Large intestine (tissue), 3 donors: ENCODE measurements at regions not wholly inside any gene's neighbourhood (a gene's known extent, or its start where the extent isn't known, plus 50 kb on each side); places are given as distances from the start of the nearest gene placed in this dataset.
"Not testable (repeated sequence)": the region's sequence is repeated elsewhere in the genome, so short reads cannot be mapped to it uniquely, and the experiment has no call there.

Experiments used
- DNase-seq, 2 donors: peaks; one replicate each; pipeline versions ENCODE4 v3.0.0 to v3.0.0-alpha.2; 2013
- H3K27ac ChIP-seq: one replicate; pipeline ENCODE4 v1.5.1; 2013; ENCODE audit warnings: low read length
- H3K27me3 ChIP-seq: 2 replicates; pipeline ENCODE4 v1.6.1; 2013; ENCODE audit warnings: low read length; ENCODE audit not compliant: control insufficient read depth, insufficient read depth
- H3K36me3 ChIP-seq: 2 replicates; pipeline ENCODE4 v1.6.1; 2013; ENCODE audit warnings: low read length; ENCODE audit not compliant: control insufficient read depth, insufficient read depth
- H3K4me1 ChIP-seq: one replicate; pipeline ENCODE4 v1.6.1; 2013; ENCODE audit warnings: low read length; ENCODE audit not compliant: control insufficient read depth, insufficient read depth
- H3K4me3 ChIP-seq: one replicate; pipeline ENCODE4 v1.5.1; 2013; ENCODE audit warnings: low read length
- H3K9me3 ChIP-seq: one replicate; pipeline ENCODE4 v1.6.1; 2013; ENCODE audit warnings: mild to moderate bottlenecking, low read depth, low read length, moderate library complexity; ENCODE audit not compliant: control insufficient read depth
- WGBS: methylation state at CpG from one replicate; pipeline ENCODE4 v1.1.5; 2013; ENCODE audit warnings: low lambda C conversion rate; ENCODE audit not compliant: insufficient coverage; 5-methylcytosine and 5-hydroxymethylcytosine counted together

GRCh38 chr1:194067772-194068171, 881.4 kb upstream of the B3GALT2 start:
- Histone ChIP-seq H3K4me1 (no peaks in the 10 kb centered on the region), H3K27me3 (no peaks in the 10 kb centered on the region), H3K27ac (no peak overlapping the region), H3K4me3 (no peak overlapping the region), H3K36me3 (no peaks in the 10 kb centered on the region), H3K9me3 (no peaks in the 10 kb centered on the region)
- no peak for DNase-seq
- WGBS: no CpG with 5 or more reads among the region's 2 CpGs

- Histone ChIP-seq H3K9me3 (no peaks in the 10 kb centered on the region), H3K27ac (peak overlapping the region; percentile 59), H3K27me3 (no peaks in the 10 kb centered on the region), H3K4me1 (no peaks in the 10 kb centered on the region), H3K36me3 (no peaks in the 10 kb centered on the region), H3K4me3 (no peak overlapping the region)
- DNase-seq: peak; percentile 63 to 77
- 60% methylated on average over 1 of the region's 2 CpGs for WGBS
Measured at GRCh38 chr1:194062962-194063361, 876.5 kb upstream of the B3GALT2 start.

- H3K4me3 ChIP-seq: no peak overlapping the region
- no CpG with 5 or more reads among the region's 1 CpG for WGBS
- DNase-seq: no peak
- H3K4me1 ChIP-seq: no peaks in the 10 kb centered on the region
- no peaks in the 10 kb centered on the region for H3K9me3 ChIP-seq
- peak overlapping the region; percentile 59 for H3K27ac ChIP-seq
- no peaks in the 10 kb centered on the region for H3K36me3 ChIP-seq
- H3K27me3 ChIP-seq: no peaks in the 10 kb centered on the region
Measured at GRCh38 chr1:194062526-194062925, 876.1 kb upstream of the B3GALT2 start.

GRCh38 chr1:194060481-194060880, 874.1 kb upstream of the B3GALT2 start:
- Histone ChIP-seq H3K36me3 (no peaks in the 10 kb centered on the region), H3K27me3 (no peaks in the 10 kb centered on the region), H3K4me1 (no peaks in the 10 kb centered on the region), H3K27ac (no peak overlapping the region), H3K9me3 (no peaks in the 10 kb centered on the region), H3K4me3 (no peak overlapping the region)
- no peak for DNase-seq
- WGBS: 97% methylated on average over 3 of the region's 4 CpGs

GRCh38 chr1:194058268-194058667, 871.9 kb upstream of the B3GALT2 start:
- H3K36me3 ChIP-seq, H3K27me3 ChIP-seq, H3K27ac ChIP-seq, H3K9me3 ChIP-seq, DNase-seq, H3K4me3 ChIP-seq, H3K4me1 ChIP-seq: not testable (repeated sequence)
- WGBS: no CpG with 5 or more reads among the region's 5 CpGs

GRCh38 chr1:194056169-194056568, 869.8 kb upstream of the B3GALT2 start:
- WGBS: no CpG with 5 or more reads among the region's 2 CpGs
- H3K36me3 ChIP-seq: no peaks in the 10 kb centered on the region
- no peak for DNase-seq
- no peaks in the 10 kb centered on the region for H3K4me1 ChIP-seq
- H3K27me3 ChIP-seq: no peaks in the 10 kb centered on the region
- no peaks in the 10 kb centered on the region for H3K9me3 ChIP-seq
- H3K4me3 ChIP-seq: no peak overlapping the region
- no peak overlapping the region for H3K27ac ChIP-seq

GRCh38 chr1:194055536-194055935, 869.1 kb upstream of the B3GALT2 start:
- no peak overlapping the region for H3K4me3 ChIP-seq
- no peaks in the 10 kb centered on the region for H3K4me1 ChIP-seq
- no peaks in the 10 kb centered on the region for H3K27me3 ChIP-seq
- no peak overlapping the region for H3K27ac ChIP-seq
- H3K36me3 ChIP-seq: no peaks in the 10 kb centered on the region
- DNase-seq: no peak
- no peaks in the 10 kb centered on the region for H3K9me3 ChIP-seq
- no CpG with 5 or more reads among the region's 1 CpG for WGBS

GRCh38 chr1:194052514-194053338, 866.3 kb upstream of the B3GALT2 start:
- WGBS: no CpG with 5 or more reads among the region's 2 CpGs
- no peak overlapping the region for H3K27ac ChIP-seq

GRCh38 chr1:194047921-194048320, 861.5 kb upstream of the B3GALT2 start:
- Histone ChIP-seq H3K27ac (no peak overlapping the region), H3K4me3 (no peak overlapping the region), H3K9me3 (no peaks in the 10 kb centered on the region), H3K4me1 (no peaks in the 10 kb centered on the region), H3K36me3 (no peaks in the 10 kb centered on the region), H3K27me3 (no peaks in the 10 kb centered on the region)
- no peak for DNase-seq
- 100% methylated on average over 1 of the region's 3 CpGs for WGBS

More at GRCh38 chr1:194052514-194053338, 866.3 kb upstream of the B3GALT2 start:
- no peaks in the 10 kb centered on the region for H3K9me3 ChIP-seq
- H3K36me3 ChIP-seq: no peaks in the 10 kb centered on the region
- no peaks in the 10 kb centered on the region for H3K4me1 ChIP-seq
- H3K27me3 ChIP-seq: no peaks in the 10 kb centered on the region
- H3K4me3 ChIP-seq: no peak overlapping the region
- no peak for DNase-seq

- Histone ChIP-seq H3K36me3 (no peaks in the 10 kb centered on the region), H3K4me3 (no peak overlapping the region), H3K4me1 (no peaks in the 10 kb centered on the region), H3K27ac (no peak overlapping the region), H3K27me3 (no peaks in the 10 kb centered on the region), H3K9me3 (no peaks in the 10 kb centered on the region)
- no peak for DNase-seq
- WGBS: 76% methylated on average over 2 of the region's 3 CpGs
Measured at GRCh38 chr1:194047206-194047605, 860.8 kb upstream of the B3GALT2 start.

GRCh38 chr1:194045416-194045815, 859.0 kb upstream of the B3GALT2 start:
- 88% methylated on average over 1 of the region's 2 CpGs for WGBS

More at GRCh38 chr1:194045416-194045815, 859.0 kb upstream of the B3GALT2 start:
- Histone ChIP-seq H3K27me3 (no peaks in the 10 kb centered on the region), H3K4me1 (no peaks in the 10 kb centered on the region), H3K27ac (no peak overlapping the region), H3K4me3 (no peak overlapping the region), H3K36me3 (no peaks in the 10 kb centered on the region), H3K9me3 (no peaks in the 10 kb centered on the region)
- no peak for DNase-seq
